ENCODE measurements at regions not wholly inside any gene's neighbourhood (a gene's known extent, or its start where the extent isn't known, plus 50 kb on each side); places are given as distances from the start of the nearest gene placed in this dataset.

- DNase-seq = no peak
- H3K4me3 ChIP-seq = no peak overlapping the region
- TF ChIP-seq CTCF (IDR thresholded peaks at IDR 0.05 in 8 of 11, conservative IDR thresholded peaks at IDR 0.05 in 3 of 11) = no peak
- TF ChIP-seq POLR2AphosphoS5 (IDR thresholded peaks at IDR 0.05) = no peak
- no peak for TF ChIP-seq POLR2A (IDR thresholded peaks at IDR 0.05)
- H3K9me3 ChIP-seq = peaks cover 0 to 5% (median 0%) of the 10 kb centered on the region in 8 donors
- H3K27me3 ChIP-seq (replicated peaks in 1 of 7) = peaks cover 0 to 79% (median 6%) of the 10 kb centered on the region in 7 donors
- H3K27ac ChIP-seq = no peak overlapping the region
- intact Hi-C loops (cut with DNase I; ENCODE audit: low total_unique reads) = no loop called here
- H3K4me1 ChIP-seq = no peaks in the 10 kb centered on the region
- H3K36me3 ChIP-seq = no peaks in the 10 kb centered on the region
- WGBS, 5 donors = 61 to 74% (median 66%) methylated on average over 12 to 13 of the region's 13 CpGs
These were observed 64.1 kb upstream of the IRX4 start for GRCh38 chr5:1946776-1947175.

- WGBS, 5 donors = 74 to 85% (median 80%) methylated on average over 17 of the region's 17 CpGs
- H3K27ac ChIP-seq = no peak overlapping the region
These were observed 63.5 kb upstream of the IRX4 start for GRCh38 chr5:1946122-1946677.

GRCh38 chr5:1945606-1946005, 62.9 kb upstream of the IRX4 start:
- Histone ChIP-seq H3K27ac (no peak overlapping the region), H3K36me3 (no peaks in the 10 kb centered on the region), H3K4me3 (no peak overlapping the region), H3K4me1 (no peaks in the 10 kb centered on the region), H3K9me3 (peaks cover 0 to 5% (median 0%) of the 10 kb centered on the region in 8 donors), H3K27me3 (replicated peaks in 1 of 7) (peaks cover 0 to 70% (median 6%) of the 10 kb centered on the region in 7 donors)
- DNase-seq = no peak
- WGBS, 5 donors = 59 to 74% (median 70%) methylated on average over 10 to 13 of the region's 13 CpGs
- TF ChIP-seq POLR2AphosphoS5 (IDR thresholded peaks at IDR 0.05) (no peak), CTCF (IDR thresholded peaks at IDR 0.05 in 8 of 11, conservative IDR thresholded peaks at IDR 0.05 in 3 of 11) (no peak), POLR2A (IDR thresholded peaks at IDR 0.05) (no peak)
- intact Hi-C loops (cut with DNase I; ENCODE audit: low total_unique reads) = no loop called here

More at GRCh38 chr5:1946122-1946677, 63.5 kb upstream of the IRX4 start:
- intact Hi-C loops (cut with DNase I; ENCODE audit: low total_unique reads) = no loop called here
- Histone ChIP-seq H3K27me3 (replicated peaks in 1 of 7) (peaks cover 0 to 74% (median 6%) of the 10 kb centered on the region in 7 donors), H3K4me1 (no peaks in the 10 kb centered on the region), H3K36me3 (no peaks in the 10 kb centered on the region), H3K9me3 (peaks cover 0 to 5% (median 0%) of the 10 kb centered on the region in 8 donors), H3K4me3 (no peak overlapping the region)
- TF ChIP-seq POLR2AphosphoS5 (IDR thresholded peaks at IDR 0.05) (no peak), CTCF (IDR thresholded peaks at IDR 0.05 in 8 of 11, conservative IDR thresholded peaks at IDR 0.05 in 3 of 11) (no peak), POLR2A (IDR thresholded peaks at IDR 0.05) (no peak)
- DNase-seq = no peak

- intact Hi-C loops (cut with DNase I; ENCODE audit: low total_unique reads) = no loop called here
- Histone ChIP-seq H3K27me3 (replicated peaks in 1 of 7) (peaks cover 0 to 59% (median 6%) of the 10 kb centered on the region in 7 donors), H3K36me3 (no peaks in the 10 kb centered on the region), H3K9me3 (peaks cover 0 to 5% (median 0%) of the 10 kb centered on the region in 8 donors), H3K27ac (no peak overlapping the region), H3K4me3 (no peak overlapping the region), H3K4me1 (no peaks in the 10 kb centered on the region)
- DNase-seq = no peak
- TF ChIP-seq POLR2AphosphoS5 (IDR thresholded peaks at IDR 0.05) (no peak), CTCF (IDR thresholded peaks at IDR 0.05 in 8 of 11, conservative IDR thresholded peaks at IDR 0.05 in 3 of 11) (no peak), POLR2A (IDR thresholded peaks at IDR 0.05) (no peak)
- WGBS, 5 donors = 67 to 79% (median 70%) methylated on average over 10 of the region's 10 CpGs
These were observed 61.7 kb upstream of the IRX4 start for GRCh38 chr5:1944408-1944807.

Measured in spleen (tissue), 11 donors.